BLaER1 treated with 17β-estradiol and CSF1 and Interleukin-3, amounts not matched to agents 10 nM and 100 nM (cell line): ENCODE measurements at regions not wholly inside any gene's neighbourhood (a gene's known extent, or its start where the extent isn't known, plus 50 kb on each side); places are given as distances from the start of the nearest gene placed in this dataset.
"Not testable (repeated sequence)": the region's sequence is repeated elsewhere in the genome, so short reads cannot be mapped to it uniquely, and the experiment has no call there.

Experiments used
- H3K27ac ChIP-seq, 11 experiments: shearing (Covaris generic); formaldehyde crosslinking; 2 replicates each; pipeline ENCODE4 v1.8.1; 2022
- H3K27me3 ChIP-seq, 11 experiments: shearing (Covaris generic); formaldehyde crosslinking; 2 replicates each; pipeline ENCODE4 v1.8.1; 2022
- H3K36me3 ChIP-seq, 11 experiments: shearing (Covaris generic); formaldehyde crosslinking; 2 replicates each; pipeline ENCODE4 v1.8.1; 2022
- H3K4me1 ChIP-seq, 10 experiments: shearing (Covaris generic); formaldehyde crosslinking; 2 replicates each; pipeline ENCODE4 v1.8.1; 2022
- H3K4me2 ChIP-seq, 11 experiments: shearing (Covaris generic); formaldehyde crosslinking; 2 replicates each; pipeline ENCODE4 v1.8.1; 2022
- H3K4me3 ChIP-seq, 10 experiments: shearing (Covaris generic); formaldehyde crosslinking; 2 replicates each; pipeline ENCODE4 v1.8.1; 2022
- H3K9ac ChIP-seq, 11 experiments: shearing (Covaris generic); formaldehyde crosslinking; 2 replicates each; pipeline ENCODE4 v1.8.1; 2022
- H3K9me3 ChIP-seq, 11 experiments: shearing (Covaris generic); formaldehyde crosslinking; replicated peaks in 1 of 11; 2 replicates each; pipeline ENCODE4 v1.8.1; 2022
- H4K20me1 ChIP-seq, 11 experiments: shearing (Covaris generic); formaldehyde crosslinking; 2 replicates each; pipeline ENCODE4 v1.8.1; 2022
- Cebpa-rat ChIP-seq, 11 experiments: shearing (Covaris generic); IDR thresholded peaks; 2 replicates each; pipeline ENCODE4 v1.8.1; 2022

DNA sequence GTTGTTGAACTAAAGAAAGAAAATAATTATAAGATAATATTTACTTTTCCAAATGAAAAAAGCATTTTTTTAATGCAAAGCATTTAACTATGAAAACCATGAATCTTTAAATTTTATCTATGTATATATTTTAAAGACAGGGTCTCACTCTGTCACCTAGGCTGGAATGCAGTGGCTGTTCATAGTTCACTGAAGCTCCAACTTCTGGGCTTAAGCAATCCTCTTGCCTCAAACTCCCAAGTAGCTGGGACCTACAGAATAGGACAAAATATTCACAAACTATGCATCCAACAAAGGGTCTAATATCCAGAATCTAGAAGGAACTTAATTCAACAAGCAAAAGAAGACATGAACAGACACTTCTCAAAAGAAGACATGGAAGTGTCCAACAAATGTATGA, 55.9 kb upstream of the ALB start:
- Histone ChIP-seq H3K4me3 (no peak overlapping the region), H3K9me3 (no peaks in the 10 kb centered on the region), H3K4me1 (peaks cover 0 to under 1% (median 0%) of the 10 kb centered on the region in 10 experiments; a peak in 1 of 20 replicates), H3K36me3 (no peaks in the 10 kb centered on the region), H3K27ac (no peak overlapping the region), H3K4me2 (no peak overlapping the region), H3K27me3 (no peaks in the 10 kb centered on the region), H4K20me1 (no peaks in the 10 kb centered on the region), H3K9ac (no peak overlapping the region)
- TF ChIP-seq Cebpa-rat (IDR thresholded peaks at IDR 0.05), result no peak

DNA sequence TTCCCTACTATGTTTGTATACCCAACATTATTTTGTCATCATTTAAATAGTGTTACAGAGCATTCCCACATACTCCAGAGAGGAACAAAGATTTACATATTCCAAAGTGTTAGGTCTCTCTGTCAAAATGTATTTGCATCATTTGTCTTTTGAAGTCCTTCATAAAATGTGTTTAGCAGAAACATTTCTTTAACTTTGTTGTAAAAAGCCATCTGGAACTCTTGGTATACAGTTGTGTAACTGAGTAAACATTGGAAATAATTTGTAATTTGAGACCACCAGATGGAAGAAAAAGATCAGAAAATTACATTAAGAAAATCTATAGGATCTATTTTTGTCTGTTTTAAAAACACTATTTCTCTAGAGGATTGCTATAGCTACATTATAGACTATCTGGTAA, 56.6 kb upstream of the ALB start:
- Histone ChIP-seq H3K36me3 (no peaks in the 10 kb centered on the region), H3K9ac (no peak overlapping the region)

DNA sequence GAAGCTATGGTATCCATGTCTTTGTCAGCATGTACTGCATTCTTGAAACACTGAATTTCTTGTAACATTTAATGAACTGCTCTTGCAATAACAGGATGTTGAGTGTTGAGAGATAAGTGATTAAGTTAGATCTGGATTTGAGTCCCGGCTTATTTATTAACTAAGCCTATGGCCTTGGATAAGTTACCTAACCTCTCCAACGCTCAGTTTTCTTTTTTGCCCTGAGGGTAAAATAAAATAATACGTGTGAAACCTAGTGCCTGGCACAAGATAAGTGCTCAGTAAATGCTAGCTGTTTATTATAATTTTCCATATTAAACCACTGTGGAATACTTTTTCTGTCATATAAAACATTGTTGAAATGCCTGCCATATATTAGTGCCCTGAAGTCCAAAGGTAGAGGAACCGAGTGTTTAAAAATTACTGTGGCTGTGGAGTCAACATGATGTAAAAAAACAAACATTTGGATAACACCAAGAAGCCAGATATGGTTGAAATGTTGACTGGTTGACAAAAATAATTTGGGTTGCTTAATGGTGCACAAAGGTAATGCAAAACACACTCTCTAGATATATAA, 58.6 kb upstream of the ALB start:
- Histone ChIP-seq H3K27me3 (no peaks in the 10 kb centered on the region), H3K9ac (no peak overlapping the region), H3K27ac (no peak overlapping the region), H3K36me3 (no peaks in the 10 kb centered on the region), H3K9me3 (no peaks in the 10 kb centered on the region), H3K4me2 (no peak overlapping the region), H3K4me3 (no peak overlapping the region), H3K4me1 (no peaks in the 10 kb centered on the region), H4K20me1 (no peaks in the 10 kb centered on the region)
- no peak for TF ChIP-seq Cebpa-rat (IDR thresholded peaks at IDR 0.05)

More for the DNA sequence above, 56.6 kb upstream of the ALB start:
- H3K4me2 ChIP-seq, result no peak overlapping the region
- H4K20me1 ChIP-seq, result no peaks in the 10 kb centered on the region
- H3K27ac ChIP-seq, result no peak overlapping the region
- H3K4me3 ChIP-seq, result no peak overlapping the region
- H3K9me3 ChIP-seq, result no peaks in the 10 kb centered on the region
- no peaks in the 10 kb centered on the region for H3K4me1 ChIP-seq
- TF ChIP-seq Cebpa-rat (IDR thresholded peaks at IDR 0.05), result no peak
- no peaks in the 10 kb centered on the region for H3K27me3 ChIP-seq

DNA sequence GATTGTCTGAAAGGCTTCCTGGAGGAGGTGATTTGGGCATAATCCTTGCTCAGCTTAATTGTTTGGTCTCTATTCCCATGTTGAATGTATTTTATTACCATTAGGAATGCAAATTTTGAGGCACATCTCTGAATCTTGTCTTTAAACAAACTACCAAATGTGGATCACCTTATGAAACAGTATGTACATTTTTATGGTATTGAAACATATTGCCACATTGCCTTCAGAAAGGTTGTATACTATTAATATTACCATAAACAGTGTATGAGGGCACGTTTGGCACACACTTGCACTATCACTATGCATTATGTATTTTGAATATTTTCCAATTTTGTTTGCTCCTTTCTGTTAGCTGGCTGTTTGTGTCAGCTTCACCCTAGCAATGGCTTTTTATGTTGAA, 60.0 kb upstream of the ALB start:
- TF ChIP-seq Cebpa-rat (IDR thresholded peaks at IDR 0.05), result no peak
- H3K4me2 ChIP-seq, result no peak overlapping the region

DNA sequence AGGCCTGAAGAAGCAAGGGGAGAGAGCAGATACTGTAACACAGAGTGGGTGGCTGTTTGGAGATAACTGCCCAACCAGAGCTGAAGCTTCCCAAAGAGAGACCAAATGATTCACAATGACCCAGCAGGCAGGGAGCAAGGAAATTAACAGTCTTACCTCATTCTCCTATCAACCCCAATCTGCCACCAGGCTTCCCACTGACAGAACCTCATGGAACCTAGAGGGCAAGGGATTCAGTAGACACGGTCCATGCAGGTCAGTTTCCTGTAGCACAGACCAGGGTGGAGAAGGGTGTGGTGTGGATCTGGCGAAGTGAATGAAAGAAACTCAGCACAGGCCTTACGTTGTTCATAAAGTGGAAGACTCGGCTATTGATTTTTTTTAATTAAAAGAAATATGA, 60.7 kb upstream of the ALB start:
- Histone ChIP-seq H4K20me1 (no peaks in the 10 kb centered on the region), H3K4me2 (no peak overlapping the region), H3K4me1 (no peaks in the 10 kb centered on the region), H3K27ac (no peak overlapping the region), H3K4me3 (no peak overlapping the region), H3K36me3 (no peaks in the 10 kb centered on the region), H3K9ac (no peak overlapping the region), H3K9me3 (peaks cover 4 to 11% (median 9%) of the 10 kb centered on the region in 11 experiments; a peak in 20 of 22 replicates), H3K27me3 (no peaks in the 10 kb centered on the region)
- no peak for TF ChIP-seq Cebpa-rat (IDR thresholded peaks at IDR 0.05)

More for the DNA sequence above, 60.0 kb upstream of the ALB start:
- no peak overlapping the region for H3K9ac ChIP-seq
- no peaks in the 10 kb centered on the region for H3K36me3 ChIP-seq
- no peaks in the 10 kb centered on the region for H4K20me1 ChIP-seq
- H3K9me3 ChIP-seq, result peaks cover 0 to 4% (median 2%) of the 10 kb centered on the region in 11 experiments; a peak in 8 of 22 replicates
- H3K4me1 ChIP-seq, result no peaks in the 10 kb centered on the region
- no peak overlapping the region for H3K4me3 ChIP-seq
- no peak overlapping the region for H3K27ac ChIP-seq
- no peaks in the 10 kb centered on the region for H3K27me3 ChIP-seq

DNA sequence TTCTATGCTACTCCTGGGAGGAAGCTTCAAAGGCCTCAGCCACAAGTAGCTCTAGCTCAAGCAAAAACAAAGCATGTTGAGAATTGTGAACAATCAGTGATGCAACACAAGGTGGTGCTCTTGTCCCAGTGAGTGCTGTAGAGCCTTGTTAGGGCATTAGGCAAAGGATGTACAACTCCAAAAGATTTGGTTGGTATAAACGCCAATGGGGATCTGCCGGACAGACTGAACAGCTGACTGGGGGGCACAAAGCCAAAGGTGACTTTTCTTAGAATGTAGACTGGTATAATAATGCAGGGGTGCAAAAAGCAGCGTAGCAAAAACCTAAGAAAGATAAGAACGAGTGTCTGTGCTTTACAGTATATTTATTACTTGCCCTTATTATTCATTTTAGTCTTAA, 62.6 kb upstream of the ALB start:
- H3K9ac ChIP-seq, result no peak overlapping the region
- H3K27me3 ChIP-seq, result no peaks in the 10 kb centered on the region
- H3K36me3 ChIP-seq, result no peaks in the 10 kb centered on the region
- no peaks in the 10 kb centered on the region for H4K20me1 ChIP-seq
- no peak overlapping the region for H3K4me2 ChIP-seq
- no peaks in the 10 kb centered on the region for H3K4me1 ChIP-seq
- H3K4me3 ChIP-seq, result no peak overlapping the region
- TF ChIP-seq Cebpa-rat (IDR thresholded peaks at IDR 0.05), result no peak
- peaks cover 8 to 16% (median 13%) of the 10 kb centered on the region in 11 experiments; a peak in 20 of 22 replicates for H3K9me3 ChIP-seq
- H3K27ac ChIP-seq, result no peak overlapping the region

DNA sequence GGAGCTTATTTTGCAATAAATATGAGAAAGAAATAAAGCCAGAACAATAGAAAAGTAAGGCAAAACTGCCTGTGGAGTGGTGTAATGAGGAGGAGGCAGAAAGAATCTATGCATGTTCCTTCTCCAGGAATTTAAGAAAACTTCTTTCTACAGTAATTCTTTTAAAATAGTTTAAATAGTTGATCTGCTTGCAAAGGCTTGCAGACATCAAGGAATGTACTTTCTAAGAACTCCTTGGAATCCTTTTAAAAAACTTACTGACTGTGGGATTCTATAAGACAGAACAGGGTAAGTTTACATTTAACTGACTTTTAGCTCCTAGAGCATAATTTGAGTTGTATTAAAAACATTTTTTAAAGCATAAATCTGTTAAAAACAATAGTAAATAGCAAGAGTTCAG, 63.2 kb upstream of the ALB start:
- no peak overlapping the region for H3K4me2 ChIP-seq
- H3K9me3 ChIP-seq, result peaks cover 8 to 16% (median 13%) of the 10 kb centered on the region in 11 experiments; a peak in 20 of 22 replicates
- H3K27ac ChIP-seq, result no peak overlapping the region
- H4K20me1 ChIP-seq, result no peaks in the 10 kb centered on the region
- no peak overlapping the region for H3K9ac ChIP-seq
- no peaks in the 10 kb centered on the region for H3K4me1 ChIP-seq
- H3K27me3 ChIP-seq, result no peaks in the 10 kb centered on the region
- H3K36me3 ChIP-seq, result no peaks in the 10 kb centered on the region
- no peak for TF ChIP-seq Cebpa-rat (IDR thresholded peaks at IDR 0.05)
- H3K4me3 ChIP-seq, result no peak overlapping the region

DNA sequence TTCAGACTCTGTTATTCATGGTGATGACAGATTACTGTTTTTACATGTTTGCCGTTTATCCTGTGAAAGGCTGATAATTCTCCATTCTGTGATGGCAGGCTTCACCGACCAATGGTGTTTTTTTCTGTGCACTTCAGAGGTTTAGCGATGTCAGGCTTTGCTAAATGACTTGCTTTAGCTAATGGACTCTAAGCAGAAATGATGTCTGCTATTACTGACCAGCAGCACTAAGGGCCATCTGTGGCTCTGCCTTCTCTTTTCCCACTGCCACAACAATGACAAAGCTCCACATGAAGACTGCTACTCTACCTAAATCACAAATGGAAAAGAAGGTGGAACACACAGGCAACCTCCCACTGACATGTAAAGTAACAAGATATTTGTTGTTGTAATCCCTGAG, 68.4 kb upstream of the ALB start:
- no peaks in the 10 kb centered on the region for H3K27me3 ChIP-seq
- no peak overlapping the region for H3K27ac ChIP-seq
- H4K20me1 ChIP-seq, result no peaks in the 10 kb centered on the region

DNA sequence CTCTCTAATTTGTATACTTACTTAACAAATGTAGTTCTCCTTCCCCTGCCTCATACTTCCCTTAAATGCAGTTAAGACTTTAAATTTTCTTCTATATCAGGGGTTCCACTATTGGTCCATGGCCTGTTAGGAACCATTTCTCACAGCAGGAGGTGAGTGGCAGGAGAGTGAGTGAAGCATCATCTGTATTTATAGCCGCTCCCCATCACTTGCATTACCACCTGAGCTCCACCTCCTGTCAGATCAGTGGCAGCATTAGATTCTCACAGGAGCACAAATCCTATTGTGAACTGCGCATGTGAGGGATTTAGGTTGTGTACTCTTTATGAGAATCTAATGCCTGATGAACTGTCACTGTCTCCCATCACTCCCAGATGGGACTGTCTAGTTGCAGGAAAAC, 72.1 kb upstream of the ALB start:
- not testable (repeated sequence) for H4K20me1 ChIP-seq, H3K27ac ChIP-seq, H3K9me3 ChIP-seq, H3K4me3 ChIP-seq, H3K9ac ChIP-seq, H3K27me3 ChIP-seq, H3K4me2 ChIP-seq, H3K36me3 ChIP-seq, H3K4me1 ChIP-seq

More for the DNA sequence above, 68.4 kb upstream of the ALB start:
- Histone ChIP-seq H3K4me3 (no peak overlapping the region), H3K4me1 (no peaks in the 10 kb centered on the region), H3K4me2 (no peak overlapping the region), H3K9ac (no peak overlapping the region), H3K36me3 (no peaks in the 10 kb centered on the region), H3K9me3 (peaks cover 8 to 16% (median 13%) of the 10 kb centered on the region in 11 experiments; a peak in 20 of 22 replicates)
- TF ChIP-seq Cebpa-rat (IDR thresholded peaks at IDR 0.05), result no peak

DNA sequence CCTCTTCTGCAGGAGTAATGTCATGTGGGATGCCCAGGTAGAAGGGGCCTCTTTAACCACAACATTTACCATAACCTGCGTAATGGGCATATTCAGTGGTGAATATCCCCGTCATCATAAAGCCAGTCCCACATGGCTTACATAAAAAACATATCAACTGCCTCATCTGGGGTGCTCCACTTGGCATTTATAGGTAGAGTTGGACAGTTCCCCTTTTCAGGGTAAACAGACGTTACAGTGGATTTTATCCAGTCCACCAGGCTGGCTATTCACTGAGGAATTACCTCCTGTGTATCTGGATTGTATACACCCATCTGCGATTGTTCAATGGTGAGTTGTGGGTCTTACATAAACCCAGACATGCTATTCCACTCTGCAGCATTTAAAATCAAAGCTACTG, 70.7 kb upstream of the ANKRD17 start:
- no peak for TF ChIP-seq Cebpa-rat (IDR thresholded peaks at IDR 0.05)
- peaks cover 0 to 11% (median 7%) of the 10 kb centered on the region in 11 experiments; a peak in 15 of 22 replicates for H3K9me3 ChIP-seq
- H3K36me3 ChIP-seq, result no peaks in the 10 kb centered on the region
- no peaks in the 10 kb centered on the region for H4K20me1 ChIP-seq
- no peak overlapping the region for H3K9ac ChIP-seq
- no peak overlapping the region for H3K4me2 ChIP-seq
- no peak overlapping the region for H3K4me3 ChIP-seq
- no peaks in the 10 kb centered on the region for H3K4me1 ChIP-seq
- no peaks in the 10 kb centered on the region for H3K27me3 ChIP-seq
- no peak overlapping the region for H3K27ac ChIP-seq

DNA sequence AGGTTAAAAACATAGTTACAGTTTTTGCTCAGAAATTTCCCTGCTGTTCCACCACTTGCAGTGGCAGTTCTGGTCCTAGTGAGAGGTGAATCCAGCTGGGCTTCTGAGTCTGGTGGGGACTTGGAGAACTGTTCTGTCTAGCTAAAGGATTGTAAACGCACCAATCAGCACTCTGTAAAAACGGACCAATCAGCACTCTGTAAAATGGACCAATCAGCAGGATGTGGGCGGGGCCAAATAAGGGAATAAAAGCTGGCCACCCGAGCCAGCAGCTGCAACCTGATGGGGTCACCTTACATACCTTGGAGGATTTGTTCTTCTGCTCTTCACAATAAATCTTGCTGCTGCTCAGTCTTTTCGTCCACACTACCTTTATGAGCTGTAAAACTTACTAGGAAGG, 67.2 kb upstream of the ANKRD17 start:
- not testable (repeated sequence) for H3K4me2 ChIP-seq, H3K4me3 ChIP-seq, H3K36me3 ChIP-seq, H3K4me1 ChIP-seq, H3K9ac ChIP-seq, H3K27me3 ChIP-seq, H4K20me1 ChIP-seq, H3K27ac ChIP-seq
- H3K9me3 ChIP-seq, result peaks cover 7 to 26% (median 20%) of the 10 kb centered on the region in 11 experiments; a peak in 20 of 22 replicates
